Stimulated activated CD8-positive, alpha-beta memory T cell treated with anti-CD3 and anti-CD28 coated beads, Interleukin-4, amount 100 ng/mL, for 4 hours (primary cell): ENCODE measurements at regions not wholly inside any gene's neighbourhood (a gene's known extent, or its start where the extent isn't known, plus 50 kb on each side); places are given as distances from the start of the nearest gene placed in this dataset.

Experiments used
- DNase-seq, 2 donors: peaks; one replicate each; pipeline ENCODE4 v3.0.0-alpha.2; 2020; ENCODE audit warnings: low read depth in 2 of 2, low spot score in 1 of 2

DNA sequence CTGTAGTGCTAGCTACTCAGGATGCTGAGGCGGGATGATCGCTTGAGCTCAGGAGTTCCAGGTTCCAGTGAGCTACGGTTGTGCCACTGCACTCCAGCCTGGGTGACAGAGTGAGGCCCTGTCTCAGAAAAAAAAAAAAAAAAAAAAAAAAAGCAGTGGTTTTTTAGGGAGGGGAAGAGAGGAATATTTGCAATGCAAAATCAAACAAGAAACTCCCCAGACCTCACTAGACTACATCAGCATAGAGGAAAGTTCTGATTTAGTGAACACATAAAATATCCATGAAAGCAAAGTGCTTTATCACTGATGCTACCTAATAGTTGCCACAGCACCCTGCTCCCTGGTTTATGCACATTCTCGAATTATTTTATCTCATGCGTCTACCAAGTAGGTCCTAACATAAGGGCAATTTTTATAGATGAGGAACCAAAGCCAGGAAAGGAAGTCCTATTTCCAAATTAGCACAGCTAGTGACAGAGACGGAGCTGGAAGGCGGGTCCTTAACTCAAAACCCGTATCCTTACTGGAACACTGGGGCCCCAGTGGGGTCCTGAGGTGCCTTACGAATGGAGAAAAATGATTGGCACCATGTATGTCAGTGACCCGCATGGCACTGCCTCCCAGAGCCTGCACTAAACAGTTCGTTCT is 50.7 kb upstream of the GPR157 start:
- DNase-seq, result no peak

DNA sequence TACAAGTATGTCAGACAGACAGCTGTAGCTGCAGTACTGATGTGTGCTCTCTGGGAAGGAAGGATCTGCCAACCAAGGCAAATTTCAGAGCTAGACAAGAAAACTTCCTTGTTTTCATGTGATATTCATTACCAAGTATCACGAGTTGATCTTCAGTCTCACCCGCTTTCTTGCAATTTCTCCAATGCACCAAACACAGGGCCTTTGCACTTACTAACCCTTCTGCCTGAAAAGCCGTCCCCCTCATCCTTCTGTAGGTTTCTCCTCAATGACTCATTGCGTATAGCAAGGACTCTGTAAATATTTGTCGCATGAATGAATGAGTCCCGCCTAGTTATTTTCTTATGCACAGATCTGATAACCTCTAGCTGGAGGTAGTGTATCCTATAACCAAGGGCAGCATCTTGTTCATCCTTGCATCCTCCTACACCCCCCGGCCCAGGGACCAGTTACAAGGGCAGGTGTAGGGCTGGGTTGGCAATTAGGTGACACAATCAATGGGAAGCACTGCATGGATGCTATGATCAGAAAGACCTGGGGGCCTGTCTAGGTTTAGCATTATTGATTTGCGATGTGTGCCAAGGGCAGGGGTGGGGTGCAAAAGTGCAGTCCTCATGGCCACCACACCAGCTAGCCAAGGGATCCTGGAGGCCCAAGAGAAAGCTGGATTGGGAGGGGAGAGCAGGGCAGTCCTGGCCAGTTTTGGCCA is 51.4 kb upstream of the GPR157 start:
- no peak for DNase-seq

DNA sequence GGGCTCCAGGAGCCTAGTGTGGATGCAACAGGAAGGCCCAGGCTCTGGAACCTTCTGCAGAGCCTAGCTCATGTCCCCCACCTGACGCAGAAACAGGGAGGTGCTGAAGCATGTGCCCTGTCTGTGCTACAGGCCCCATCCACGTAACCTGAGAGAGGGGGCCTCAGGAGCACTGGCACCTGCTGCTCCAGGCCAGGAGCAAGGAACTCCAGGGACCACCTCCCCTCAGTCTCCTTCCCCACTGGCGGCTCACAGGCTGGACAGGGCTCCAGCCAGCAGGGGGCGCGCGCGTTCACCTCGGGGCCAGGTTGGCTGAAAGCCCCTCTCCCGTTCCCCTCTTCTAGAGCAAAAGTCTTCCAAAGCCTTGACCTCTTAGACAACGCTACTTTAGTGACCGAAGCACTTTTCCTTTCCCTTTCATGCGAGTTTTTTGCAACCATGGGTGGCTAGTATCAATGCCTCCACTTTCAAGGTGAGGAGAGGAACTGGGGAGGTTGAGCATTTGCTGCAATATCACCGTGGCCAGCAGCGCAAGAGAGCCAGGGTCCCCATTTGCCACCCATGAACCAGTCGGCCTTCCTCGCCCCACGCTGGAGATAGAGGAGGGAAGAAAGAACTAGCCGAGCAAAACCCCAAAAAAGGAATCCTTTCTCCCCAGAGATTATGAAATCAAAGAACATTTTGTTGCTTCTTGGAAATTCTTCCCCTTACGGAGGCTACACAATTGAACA is 52.4 kb upstream of the GPR157 start:
- peak; percentile 22 to 54 for DNase-seq

DNA sequence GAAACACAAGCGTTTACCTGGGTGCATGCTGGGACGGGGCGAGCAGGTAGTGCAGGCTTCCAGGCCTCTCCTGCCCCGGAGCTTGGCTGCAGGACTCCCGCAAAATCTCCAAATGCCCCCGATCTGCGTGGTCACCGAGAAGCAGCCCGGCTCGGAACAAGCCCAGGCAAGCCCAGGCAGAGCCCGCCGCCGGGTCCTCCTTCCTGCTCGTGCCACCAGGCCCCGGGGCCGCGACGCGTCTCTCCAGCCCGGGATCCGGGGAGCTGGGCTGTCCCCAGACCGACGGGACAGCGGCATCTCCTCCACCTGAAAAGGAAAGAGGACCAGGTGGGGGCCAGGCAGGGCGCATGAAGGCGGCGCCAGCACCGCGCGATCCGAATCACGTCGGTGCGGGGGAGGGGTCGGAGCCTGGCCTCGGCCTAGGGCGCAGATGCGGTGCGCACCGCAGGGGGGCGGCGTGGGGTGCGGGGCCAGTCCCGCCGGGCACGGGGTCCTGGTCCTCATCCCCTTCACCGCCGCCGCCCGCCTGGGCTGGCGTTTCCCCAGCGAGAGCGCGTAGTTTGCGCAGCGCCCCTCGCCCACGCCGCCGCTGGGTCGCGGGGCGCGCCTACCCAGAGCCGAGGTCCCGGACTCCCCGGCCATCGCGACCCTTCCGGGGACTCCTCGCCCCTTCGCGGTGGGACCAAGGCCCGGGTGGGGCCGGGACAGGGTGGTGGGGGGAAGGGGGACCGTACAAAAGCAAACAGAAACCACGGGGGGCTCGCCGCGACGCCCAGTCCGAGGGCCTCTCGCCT is 52.4 kb upstream of the H6PD start:
- DNase-seq, result no peak

DNA sequence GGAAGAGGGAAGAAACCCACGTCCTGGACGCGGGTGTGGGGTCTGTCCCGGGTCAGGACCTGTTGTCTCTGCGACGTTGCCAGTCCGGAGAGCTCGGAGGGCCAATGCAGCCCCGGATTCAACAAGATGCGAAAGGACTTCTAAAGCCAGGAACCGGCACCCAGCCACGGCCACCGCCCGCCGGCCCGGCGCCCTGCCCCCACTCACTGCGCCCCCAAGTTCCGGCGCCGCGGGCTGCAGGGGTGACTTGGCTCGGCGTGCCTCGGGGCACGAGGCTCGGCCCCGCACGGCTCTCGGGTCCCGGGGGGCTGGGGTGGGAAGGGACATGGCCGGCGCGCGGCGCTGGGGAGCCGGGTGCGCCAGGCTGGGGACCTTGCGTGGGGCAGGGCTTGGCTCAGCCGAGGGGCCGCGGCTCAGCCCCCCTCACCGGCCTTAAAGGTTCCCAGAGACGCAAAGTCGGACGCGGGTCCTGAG is 51.8 kb upstream of the H6PD start:
- no peak for DNase-seq

DNA sequence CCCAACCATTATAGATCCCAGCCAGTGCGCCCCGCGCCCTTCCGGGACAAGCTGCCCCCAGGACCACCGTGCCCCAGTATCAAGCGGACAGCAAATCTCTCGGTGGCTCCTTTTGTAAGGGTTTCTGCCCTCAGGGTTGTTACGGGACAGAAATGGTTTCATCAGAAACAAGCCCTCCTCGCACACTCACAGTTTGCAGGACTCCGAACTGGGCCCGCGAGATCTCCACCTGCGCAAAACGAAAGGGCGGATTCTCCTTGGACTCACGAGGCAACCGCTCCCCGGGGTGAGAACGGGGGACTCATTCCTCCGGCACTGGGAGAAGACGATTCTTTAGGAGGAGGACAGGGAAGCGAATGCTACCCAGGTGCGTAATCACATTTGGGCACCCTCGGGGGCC is 51.1 kb upstream of the H6PD start:
- DNase-seq, result no peak

DNA sequence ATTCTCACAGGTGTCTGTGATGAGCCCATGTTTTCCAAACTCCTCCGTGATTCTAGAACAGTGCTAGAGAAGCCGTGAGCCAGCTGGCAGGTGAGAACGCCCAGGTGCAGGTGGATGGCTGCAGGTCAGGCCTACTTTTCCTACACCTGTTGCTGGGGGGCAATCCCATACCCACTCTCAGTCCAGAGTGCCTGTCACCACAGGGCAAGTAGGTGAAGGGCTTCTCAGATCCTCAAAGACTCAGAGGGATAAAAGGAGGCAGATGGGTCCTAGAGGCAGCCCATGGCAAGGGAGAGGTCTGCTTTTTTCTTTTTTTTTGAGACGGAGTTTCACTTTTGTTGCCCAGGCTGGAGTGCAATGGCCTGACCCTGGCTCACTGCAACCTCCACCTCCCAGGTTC is 50.7 kb upstream of the H6PD start:
- no peak for DNase-seq

DNA sequence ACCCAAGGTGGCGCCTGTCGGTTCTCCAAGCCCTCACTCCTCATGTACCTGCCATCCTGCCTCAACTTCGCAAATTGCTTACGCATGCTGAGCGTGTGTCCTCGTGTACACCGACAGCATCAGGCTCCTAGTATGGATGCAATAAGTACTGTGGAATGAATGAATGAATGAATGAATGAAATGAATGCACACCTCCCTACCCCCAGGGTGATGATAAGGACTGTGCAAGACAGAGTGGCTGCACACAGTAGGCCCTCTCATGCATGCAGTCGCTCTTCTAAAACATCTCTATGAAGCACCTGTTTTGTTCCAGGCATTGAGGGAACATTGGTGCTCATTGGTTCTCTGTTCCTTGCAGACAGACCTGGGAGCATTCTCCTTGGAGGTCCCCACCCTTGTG is 49.8 kb upstream of the H6PD start:
- DNase-seq, result no peak
